ENCODE measurements at regions not wholly inside any gene's neighbourhood (a gene's known extent, or its start where the extent isn't known, plus 50 kb on each side); places are given as distances from the start of the nearest gene placed in this dataset.

DNA sequence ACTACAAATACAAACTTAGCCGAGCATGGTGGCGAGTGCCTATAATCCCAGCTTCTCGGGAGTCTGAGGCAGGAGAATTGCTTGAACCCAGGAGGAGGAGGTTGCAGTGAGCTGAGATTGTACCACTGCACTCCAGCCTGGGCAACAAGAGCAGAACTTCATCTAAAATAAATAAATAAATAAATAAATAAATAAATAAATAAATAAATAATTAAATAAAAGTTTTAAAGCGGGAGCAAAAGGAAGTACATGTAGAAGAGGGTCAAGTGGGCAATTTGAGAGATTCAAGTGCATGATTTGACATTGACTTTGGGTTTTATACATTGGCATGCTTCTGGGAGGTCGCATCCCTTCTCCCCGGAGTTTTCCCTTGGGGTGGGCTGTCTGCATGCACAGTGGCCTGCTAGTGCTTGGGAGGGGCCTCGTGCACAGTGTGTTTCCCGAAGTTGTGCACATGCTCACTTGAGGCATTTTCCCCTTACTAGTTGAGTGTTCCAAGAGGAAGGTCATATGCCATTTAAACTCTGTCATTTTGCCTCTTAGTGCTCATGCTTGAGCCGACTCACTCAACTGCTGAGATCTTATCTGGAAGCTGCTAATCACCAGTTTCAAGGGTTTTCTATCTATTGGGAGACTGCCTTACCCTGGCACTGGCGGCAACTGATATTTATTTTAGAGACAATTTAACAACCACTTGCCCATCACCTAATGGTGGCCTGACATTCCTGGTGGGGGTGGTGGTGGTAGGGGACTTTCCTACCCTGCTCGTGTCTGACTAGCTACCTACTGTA lies 193.2 kb upstream of the MPHOSPH6 start:
- Histone ChIP-seq H3K9ac (ENCODE audit: insufficient read depth, low read depth, low read length) (no peak overlapping the region), H3K4me3 (replicated peaks in 1 of 3; ENCODE audit: insufficient read depth in 1 of 3, low read depth in 2 of 3, low read length in 3 of 3) (no peak overlapping the region), H3K27ac (ENCODE audit: extremely low read length, insufficient read depth, low read length) (no peak overlapping the region), H2AFZ (ENCODE audit: low read length) (no peak overlapping the region), H4K20me1 (ENCODE audit: insufficient read depth, low read length) (no peaks in the 10 kb centered on the region), H3K4me2 (ENCODE audit: low read depth, low read length) (no peak overlapping the region), H3K9me3 (ENCODE audit: low read length) (no peaks in the 10 kb centered on the region), H3K79me2 (ENCODE audit: insufficient read depth, low read length) (no peaks in the 10 kb centered on the region), H3K4me1 (ENCODE audit: insufficient read depth, low read length) (no peaks in the 10 kb centered on the region), H3K36me3 (replicated peaks in 1 of 2; ENCODE audit: control insufficient read depth in 1 of 2, insufficient read depth in 2 of 2, low read length in 2 of 2) (no peaks in the 10 kb centered on the region), H3K27me3 (ENCODE audit: control insufficient read depth in 1 of 2, insufficient read depth in 2 of 2, low read length in 2 of 2) (peaks cover 0 to 7% of the 10 kb centered on the region in 2 experiments; a peak in 3 of 5 replicates)
- DNase-seq (ENCODE audit: low spot score), result no peak
- no TSS peak for BruUV-seq (replicated peaks)
- intact Hi-C loops (cut with micrococcal nuclease; ENCODE audit: unreplicated experiment), result no loop called here
- ATAC-seq, result no peak
- CTCF ChIA-PET (ENCODE audit: low intra/inter-chr PET ratio, low total read pairs), result no interaction called here
- in situ Hi-C loops (cut with HindIII; ENCODE audit: extremely low pct_ligation_motif_present, low pct_unique_long_range_greater_than_20kb), result no loop called here
- POLR2A ChIA-PET, result no interaction called here
- TF ChIP-seq MED1 (CRISPR knock-in tag; IDR thresholded peaks at IDR 0.05) (no peak), ARNT2 (CRISPR knock-in tag; IDR thresholded peaks at IDR 0.05; ENCODE audit: low read depth) (no peak), KLF12 (CRISPR knock-in tag; IDR thresholded peaks at IDR 0.05; ENCODE audit: borderline replicate concordance) (no peak), SALL1 (CRISPR knock-in tag; IDR thresholded peaks at IDR 0.05) (no peak), ZNF354B (CRISPR knock-in tag; IDR thresholded peaks at IDR 0.05) (no peak), KAT8 (CRISPR knock-in tag; IDR thresholded peaks at IDR 0.05) (no peak), SP140L (CRISPR knock-in tag; IDR thresholded peaks at IDR 0.05; ENCODE audit: borderline replicate concordance) (no peak), REXO4 (CRISPR knock-in tag; IDR thresholded peaks at IDR 0.05; ENCODE audit: borderline replicate concordance) (no peak), ZNF589 (CRISPR knock-in tag; conservative IDR thresholded peaks at IDR 0.05) (no peak), KLF13 (CRISPR knock-in tag; IDR thresholded peaks at IDR 0.05) (no peak), ZNF329 (CRISPR knock-in tag; IDR thresholded peaks at IDR 0.05; ENCODE audit: low read depth) (no peak), ZNF335 (CRISPR knock-in tag; IDR thresholded peaks at IDR 0.05) (no peak), SP5 (CRISPR knock-in tag; IDR thresholded peaks at IDR 0.05; ENCODE audit: borderline replicate concordance, low read depth) (no peak), STAT5B (CRISPR knock-in tag; IDR thresholded peaks at IDR 0.05) (no peak)
- TF ChIP-seq, protein P1, sequence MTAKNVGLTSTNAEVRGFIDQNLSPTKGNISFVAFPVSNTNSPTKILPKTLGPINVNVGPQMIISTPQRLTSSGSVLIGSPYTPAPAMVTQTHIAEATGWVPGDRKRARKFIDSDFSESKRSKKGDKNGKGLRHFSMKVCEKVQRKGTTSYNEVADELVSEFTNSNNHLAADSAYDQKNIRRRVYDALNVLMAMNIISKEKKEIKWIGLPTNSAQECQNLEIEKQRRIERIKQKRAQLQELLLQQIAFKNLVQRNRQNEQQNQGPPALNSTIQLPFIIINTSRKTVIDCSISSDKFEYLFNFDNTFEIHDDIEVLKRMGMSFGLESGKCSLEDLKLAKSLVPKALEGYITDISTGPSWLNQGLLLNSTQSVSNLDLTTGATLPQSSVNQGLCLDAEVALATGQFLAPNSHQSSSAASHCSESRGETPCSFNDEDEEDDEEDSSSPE (CRISPR knock-in tag; IDR thresholded peaks at IDR 0.05), result no peak
- TF ChIP-seq, protein P2, sequence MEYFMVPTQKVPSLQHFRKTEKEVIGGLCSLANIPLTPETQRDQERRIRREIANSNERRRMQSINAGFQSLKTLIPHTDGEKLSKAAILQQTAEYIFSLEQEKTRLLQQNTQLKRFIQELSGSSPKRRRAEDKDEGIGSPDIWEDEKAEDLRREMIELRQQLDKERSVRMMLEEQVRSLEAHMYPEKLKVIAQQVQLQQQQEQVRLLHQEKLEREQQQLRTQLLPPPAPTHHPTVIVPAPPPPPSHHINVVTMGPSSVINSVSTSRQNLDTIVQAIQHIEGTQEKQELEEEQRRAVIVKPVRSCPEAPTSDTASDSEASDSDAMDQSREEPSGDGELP (IDR thresholded peaks at IDR 0.05; ENCODE audit: borderline replicate concordance, low read depth), result no peak
- no peak for FAIRE-seq
- WGBS (ENCODE audit: low lambda C conversion rate), result 30% methylated on average over 11 of the region's 11 CpGs
